ENCODE measurements at regions not wholly inside any gene's neighbourhood (a gene's known extent, or its start where the extent isn't known, plus 50 kb on each side); places are given as distances from the start of the nearest gene placed in this dataset.

GRCh38 chr6:14278446-14278845, 160.9 kb downstream of the CD83 start:
- TF ChIP-seq HCFC1 (IDR thresholded peaks at IDR 0.05; ENCODE audit: low read depth, low read length) (no peak), ZNF605 (CRISPR knock-in tag; IDR thresholded peaks at IDR 0.05) (no peak), GATAD2A (CRISPR knock-in tag; IDR thresholded peaks at IDR 0.05) (no peak), CCDC6 (CRISPR knock-in tag; IDR thresholded peaks at IDR 0.05) (no peak), HDAC6 (IDR thresholded peaks at IDR 0.05; ENCODE audit: low read depth, low read length) (no peak), ZNF280B (CRISPR knock-in tag; IDR thresholded peaks at IDR 0.05; ENCODE audit: borderline replicate concordance) (no peak), NAIF1 (CRISPR knock-in tag; IDR thresholded peaks at IDR 0.05; ENCODE audit: borderline replicate concordance) (no peak)
- H3K4me3 ChIP-seq (replicated peaks in 1 of 3; ENCODE audit: insufficient read depth in 1 of 3, low read depth in 2 of 3, low read length in 3 of 3), result no peak overlapping the region
- FAIRE-seq, result no peak
- no peak for DNase-seq (ENCODE audit: low spot score)
- no peak overlapping the region for H3K4me2 ChIP-seq (ENCODE audit: low read depth, low read length)
- H3K27me3 ChIP-seq (ENCODE audit: control insufficient read depth in 1 of 2, insufficient read depth in 2 of 2, low read length in 2 of 2), result no peaks in the 10 kb centered on the region; a peak in 1 of 5 replicates
- no peak overlapping the region for H2AFZ ChIP-seq (ENCODE audit: low read length)
- no peak for ATAC-seq
- no TSS peak for BruUV-seq (replicated peaks)
- ChIA-PET POLR2A (no interaction called here), CTCF (ENCODE audit: low intra/inter-chr PET ratio, low total read pairs) (no interaction called here)
- no peak overlapping the region for H3K9ac ChIP-seq (ENCODE audit: insufficient read depth, low read depth, low read length)
- no peaks in the 10 kb centered on the region for H3K36me3 ChIP-seq (replicated peaks in 1 of 2; ENCODE audit: control insufficient read depth in 1 of 2, insufficient read depth in 2 of 2, low read length in 2 of 2)
- in situ Hi-C loops (cut with HindIII; ENCODE audit: extremely low pct_ligation_motif_present, low pct_unique_long_range_greater_than_20kb) (no loop called here), intact Hi-C loops (cut with micrococcal nuclease; ENCODE audit: unreplicated experiment) (no loop called here)
- peaks cover 6% of the 10 kb centered on the region; the same call in 1 of the 2 replicates for H3K4me1 ChIP-seq (ENCODE audit: insufficient read depth, low read length)
- H3K9me3 ChIP-seq (ENCODE audit: low read length), result no peaks in the 10 kb centered on the region; the same call in 1 of the 2 replicates
- no peaks in the 10 kb centered on the region for H4K20me1 ChIP-seq (ENCODE audit: insufficient read depth, low read length)
- WGBS (ENCODE audit: low lambda C conversion rate), result 28% methylated on average over 6 of the region's 6 CpGs
- H3K79me2 ChIP-seq (ENCODE audit: insufficient read depth, low read length), result no peaks in the 10 kb centered on the region
- H3K27ac ChIP-seq (ENCODE audit: extremely low read length, insufficient read depth, low read length), result no peak overlapping the region

- Histone ChIP-seq H3K4me1 (ENCODE audit: insufficient read depth, low read length) (peaks cover 6% of the 10 kb centered on the region; the same call in 1 of the 2 replicates), H3K36me3 (replicated peaks in 1 of 2; ENCODE audit: control insufficient read depth in 1 of 2, insufficient read depth in 2 of 2, low read length in 2 of 2) (no peaks in the 10 kb centered on the region), H3K4me2 (ENCODE audit: low read depth, low read length) (no peak overlapping the region), H3K27me3 (ENCODE audit: control insufficient read depth in 1 of 2, insufficient read depth in 2 of 2, low read length in 2 of 2) (no peaks in the 10 kb centered on the region; a peak in 2 of 5 replicates), H4K20me1 (ENCODE audit: insufficient read depth, low read length) (no peaks in the 10 kb centered on the region), H3K9ac (ENCODE audit: insufficient read depth, low read depth, low read length) (no peak overlapping the region), H3K79me2 (ENCODE audit: insufficient read depth, low read length) (no peaks in the 10 kb centered on the region), H3K9me3 (ENCODE audit: low read length) (no peaks in the 10 kb centered on the region), H2AFZ (ENCODE audit: low read length) (no peak overlapping the region), H3K4me3 (replicated peaks in 1 of 3; ENCODE audit: insufficient read depth in 1 of 3, low read depth in 2 of 3, low read length in 3 of 3) (no peak overlapping the region), H3K27ac (ENCODE audit: extremely low read length, insufficient read depth, low read length) (no peak overlapping the region)
- BruUV-seq (replicated peaks), result no TSS peak
- in situ Hi-C loops (cut with HindIII; ENCODE audit: extremely low pct_ligation_motif_present, low pct_unique_long_range_greater_than_20kb) (no loop called here), intact Hi-C loops (cut with micrococcal nuclease; ENCODE audit: unreplicated experiment) (no loop called here)
- CTCF ChIA-PET (ENCODE audit: low intra/inter-chr PET ratio, low total read pairs), result no interaction called here
- POLR2A ChIA-PET, result no interaction called here
- ATAC-seq, result no peak
- no peak for FAIRE-seq
- DNase-seq (ENCODE audit: low spot score), result no peak
- TF ChIP-seq GTF2F1 (IDR thresholded peaks at IDR 0.05; ENCODE audit: low read length) (no peak), ZNF264 (CRISPR knock-in tag; IDR thresholded peaks at IDR 0.05) (peak; percentile 48; the same call in 1 of the 2 replicates)
- 4% methylated on average over 4 of the region's 4 CpGs for WGBS (ENCODE audit: low lambda C conversion rate)
Observed at GRCh38 chr6:14280006-14280510, 162.5 kb downstream of the CD83 start.

Data from HepG2 (cell line).